Gastroesophageal sphincter (tissue), 4 donors: ENCODE measurements at regions not wholly inside any gene's neighbourhood (a gene's known extent, or its start where the extent isn't known, plus 50 kb on each side); places are given as distances from the start of the nearest gene placed in this dataset.
A peak's percentile ranks its signal among the peaks of the same experiment; 100 is the strongest.

ENCODE experiments used
- ATAC-seq: fragments of 150-250 bp; one replicate; pipeline ENCODE4 v1.9.1; 2016; ENCODE audit warnings: mild to moderate bottlenecking, moderate library complexity
- H3K27ac ChIP-seq, 4 donors: fragments of 200-600 bp; sonication (generic) in 3 of 4; 1 replicate in 3 of 4; 2 replicates in 1 of 4; pipeline ENCODE4 v1.5.1; 2016 to 2019
- H3K27me3 ChIP-seq: fragments of 200-600 bp; sonication (generic); one replicate; pipeline ENCODE4 v1.5.1; 2019
- H3K36me3 ChIP-seq, 2 donors: fragments of 200-600 bp; sonication (generic); one replicate each; pipeline ENCODE4 v1.5.1; 2019; ENCODE audit warnings: control low read depth in 1 of 2
- H3K4me1 ChIP-seq, 3 donors: fragments of 200-600 bp; sonication (generic); 1 replicate in 2 of 3; 2 replicates in 1 of 3; pipeline ENCODE4 v1.5.1; 2016 to 2019; ENCODE audit warnings: control low read depth in 2 of 3
- H3K4me3 ChIP-seq, 2 donors: fragments of 200-600 bp; sonication (generic); one replicate each; pipeline ENCODE4 v1.5.1; 2019; ENCODE audit warnings: mild to moderate bottlenecking in 1 of 2, moderate library complexity in 1 of 2
- H3K9me3 ChIP-seq, 3 donors: fragments of 200-600 bp; sonication (generic); one replicate each; pipeline ENCODE4 v1.5.1; 2017 to 2019; ENCODE audit warnings: control low read depth in 2 of 3
- CTCF ChIP-seq, 4 experiments: fragments of 200-600 bp in 2 of 4; fragments of 450-650 bp in 2 of 4; sonication (generic) in 1 of 4; IDR thresholded peaks; one replicate each; pipeline ENCODE4 v1.5.1; 2017 to 2019; ENCODE audit warnings: antibody characterized with exemption in 4 of 4, mild to moderate bottlenecking in 2 of 4, moderate library complexity in 2 of 4
- EP300 ChIP-seq: sonication (generic); formaldehyde crosslinking; IDR thresholded peaks from one replicate; pipeline ENCODE4 v1.6.1; 2017; ENCODE audit warnings: antibody characterized with exemption, mild to moderate bottlenecking
- POLR2A ChIP-seq, 2 donors: fragments of 450-650 bp; IDR thresholded peaks; one replicate each; pipeline ENCODE4 v1.6.1; 2017; ENCODE audit warnings: antibody characterized with exemption in 2 of 2, mild to moderate bottlenecking in 2 of 2, moderate library complexity in 1 of 2
- POLR2AphosphoS5 ChIP-seq: sonication (generic); formaldehyde crosslinking; IDR thresholded peaks from one replicate; pipeline ENCODE4 v1.6.1; 2017; ENCODE audit warnings: antibody characterized with exemption
- WGBS, 2 donors: methylation state at CpG; one replicate each; pipeline ENCODE4 v1.1.5; 2018; ENCODE audit warnings: low coverage in 1 of 2; 5-methylcytosine and 5-hydroxymethylcytosine counted together

DNA sequence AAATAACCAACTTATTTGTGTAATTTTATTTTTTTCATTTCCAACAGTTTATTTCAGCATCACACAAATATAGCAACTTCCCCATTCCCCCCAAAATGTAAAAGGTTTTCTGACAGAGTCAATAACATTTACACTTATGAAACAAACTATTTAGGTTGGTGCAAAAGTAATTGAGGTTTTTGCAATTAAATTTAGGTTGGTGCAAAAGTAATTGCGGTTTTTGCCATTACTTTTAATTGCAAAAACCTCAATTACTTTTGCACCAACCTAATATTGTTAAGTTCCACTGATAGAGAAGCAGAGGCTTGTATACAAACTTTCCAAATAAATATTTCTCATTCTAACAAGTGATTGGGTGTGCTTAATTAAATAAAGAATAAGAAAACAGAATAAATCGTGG lies 270.9 kb upstream of the DUSP10 start:
- ATAC-seq, result no peak
- Histone ChIP-seq H3K4me1 (no peaks in the 10 kb centered on the region), H3K27ac (no peak overlapping the region), H3K27me3 (no peaks in the 10 kb centered on the region), H3K9me3 (no peaks in the 10 kb centered on the region), H3K36me3 (no peaks in the 10 kb centered on the region), H3K4me3 (no peak overlapping the region)
- no peak for TF ChIP-seq EP300
- no peak for TF ChIP-seq POLR2AphosphoS5
- TF ChIP-seq CTCF (IDR thresholded peaks at IDR 0.05), result no peak
- TF ChIP-seq POLR2A (IDR thresholded peaks at IDR 0.05), result no peak
- 80 to 84% methylated on average over 2 of the region's 2 CpGs for WGBS, 2 donors

- no peak for ATAC-seq
- H3K4me3 ChIP-seq, result no peak overlapping the region
- H3K27me3 ChIP-seq, result no peaks in the 10 kb centered on the region
- H3K4me1 ChIP-seq, result no peaks in the 10 kb centered on the region
- no peaks in the 10 kb centered on the region for H3K36me3 ChIP-seq
- no peaks in the 10 kb centered on the region for H3K9me3 ChIP-seq
- TF ChIP-seq POLR2A (IDR thresholded peaks at IDR 0.05) (no peak), CTCF (IDR thresholded peaks at IDR 0.05) (no peak), POLR2AphosphoS5 (no peak), EP300 (no peak)
- WGBS, 2 donors, result 94% methylated on average over 1 of the region's 1 CpG; no CpG with 5 or more reads in 1 of the 2 donors
- H3K27ac ChIP-seq, result no peak overlapping the region
These were observed 268.4 kb upstream of the DUSP10 start for GRCh38 chr1:222010306-222010705.

DNA sequence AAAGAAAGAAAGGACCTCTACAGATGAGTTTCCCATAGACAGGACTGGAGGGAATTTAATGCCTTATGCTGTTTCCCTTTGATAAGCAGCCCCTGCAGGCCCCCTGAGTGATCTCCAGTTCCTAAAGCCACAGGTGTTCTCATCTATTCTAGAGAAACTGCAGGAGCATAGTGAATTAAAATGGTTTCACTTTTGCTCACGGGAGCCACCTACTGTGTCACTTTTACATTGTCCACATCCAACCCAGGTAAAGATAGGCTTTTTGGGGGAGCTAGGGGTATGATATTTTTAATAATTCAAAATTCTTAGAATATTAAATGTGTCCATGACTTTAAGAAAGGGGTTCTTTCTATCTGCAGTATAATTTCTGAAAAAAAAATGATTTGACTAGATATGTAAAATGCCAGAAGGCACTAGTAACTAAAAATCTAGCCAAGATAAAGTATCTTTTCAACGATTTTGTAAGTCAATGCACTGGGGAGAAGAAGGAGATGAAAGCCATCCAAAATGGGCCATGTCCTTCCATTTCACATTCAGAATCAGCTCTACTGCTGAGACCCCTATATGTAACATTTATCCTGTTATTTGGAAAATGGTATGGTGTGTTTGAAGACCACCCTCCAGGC lies 267.3 kb upstream of the DUSP10 start:
- no peak overlapping the region for H3K4me3 ChIP-seq
- H3K27me3 ChIP-seq, result no peaks in the 10 kb centered on the region
- ATAC-seq, result no peak
- TF ChIP-seq CTCF (IDR thresholded peaks at IDR 0.05) (peak in 2 of 4 experiments; percentile 26 to 46), POLR2AphosphoS5 (no peak)
- no peaks in the 10 kb centered on the region for H3K36me3 ChIP-seq
- no peaks in the 10 kb centered on the region for H3K4me1 ChIP-seq
- whole genome bisulfite sequencing, 2 donors, result 20 to 42% methylated on average over 2 of the region's 2 CpGs
- no peaks in the 10 kb centered on the region for H3K9me3 ChIP-seq
- H3K27ac ChIP-seq, result no peak overlapping the region

- no peaks in the 10 kb centered on the region for H3K36me3 ChIP-seq
- H3K4me1 ChIP-seq, result no peaks in the 10 kb centered on the region
- TF ChIP-seq CTCF (IDR thresholded peaks at IDR 0.05) (no peak), EP300 (no peak), POLR2A (IDR thresholded peaks at IDR 0.05) (no peak), POLR2AphosphoS5 (no peak)
- H3K27me3 ChIP-seq, result no peaks in the 10 kb centered on the region
- H3K4me3 ChIP-seq, result no peak overlapping the region
- no peaks in the 10 kb centered on the region for H3K9me3 ChIP-seq
- ATAC-seq, result no peak
- H3K27ac ChIP-seq, result no peak overlapping the region
These were observed 264.8 kb upstream of the DUSP10 start for GRCh38 chr1:222006715-222007114.

GRCh38 chr1:222004784-222005183 lies 262.9 kb upstream of the DUSP10 start:
- Histone ChIP-seq H3K27ac (no peak overlapping the region), H3K27me3 (no peaks in the 10 kb centered on the region), H3K4me3 (no peak overlapping the region), H3K9me3 (no peaks in the 10 kb centered on the region), H3K36me3 (no peaks in the 10 kb centered on the region), H3K4me1 (no peaks in the 10 kb centered on the region)
- TF ChIP-seq POLR2AphosphoS5 (no peak), CTCF (IDR thresholded peaks at IDR 0.05) (no peak), EP300 (no peak), POLR2A (IDR thresholded peaks at IDR 0.05) (no peak)
- WGBS, 2 donors, result 60 to 72% methylated on average over 2 of the region's 2 CpGs
- no peak for ATAC-seq
